Nephron progenitor cell (in vitro differentiated cells): ENCODE measurements at regions not wholly inside any gene's neighbourhood (a gene's known extent, or its start where the extent isn't known, plus 50 kb on each side); places are given as distances from the start of the nearest gene placed in this dataset.
"Not testable (repeated sequence)": the region's sequence is repeated elsewhere in the genome, so short reads cannot be mapped to it uniquely, and the experiment has no call there.

Source experiments
- DNase-seq: peaks from one replicate; pipeline ENCODE4 v3.0.0; 2021
- H3K27ac Mint-ChIP-seq: 2 replicates; pipeline ENCODE4 v1.8.0; 2021; ENCODE audit warnings: mild to moderate bottlenecking, moderate library complexity, mixed read lengths
- H3K27me3 Mint-ChIP-seq: 2 replicates; pipeline ENCODE4 v1.8.0; 2021; ENCODE audit warnings: mild to moderate bottlenecking, low read depth, mixed read lengths; ENCODE audit not compliant: poor library complexity
- H3K36me3 Mint-ChIP-seq: 2 replicates; pipeline ENCODE4 v1.8.0; 2021; ENCODE audit warnings: low read depth, mixed read lengths
- H3K4me1 Mint-ChIP-seq: 2 replicates; pipeline ENCODE4 v1.8.0; 2021; ENCODE audit warnings: mixed read lengths
- H3K4me3 Mint-ChIP-seq: 2 replicates; pipeline ENCODE4 v1.8.0; 2021; ENCODE audit warnings: mild to moderate bottlenecking, moderate library complexity, mixed read lengths
- H3K9me3 Mint-ChIP-seq: 2 replicates; pipeline ENCODE4 v1.8.0; 2021; ENCODE audit warnings: mild to moderate bottlenecking, moderate library complexity, mixed read lengths
- TF ChIP-seq, protein P1 (sequence below): fragments of 200-600 bp; sonication (generic); IDR thresholded peaks from 2 replicates; pipeline ENCODE4 v1.5.0; 2021; ENCODE audit warnings: antibody characterized with exemption

DNA sequence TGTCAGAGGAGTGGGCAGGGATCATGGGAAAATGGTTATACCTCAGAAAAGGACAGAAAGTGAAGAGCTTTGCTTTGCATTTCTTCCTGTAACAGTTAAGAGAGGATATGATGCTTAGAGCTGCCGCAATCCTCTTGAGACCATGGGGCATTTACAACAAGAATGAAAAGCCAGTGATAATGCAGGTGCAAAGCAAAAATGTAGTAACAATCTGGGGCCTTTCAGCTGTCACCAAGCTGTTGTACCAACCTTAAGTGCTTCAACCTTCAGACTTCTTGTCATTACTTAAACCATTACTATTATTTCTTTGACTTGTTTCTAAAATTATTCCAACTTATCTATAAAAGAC, 1337.6 kb downstream of the RPIA start:
- H3K36me3 Mint-ChIP-seq, H3K4me1 Mint-ChIP-seq, H3K4me3 Mint-ChIP-seq, H3K27ac Mint-ChIP-seq, DNase-seq, H3K27me3 Mint-ChIP-seq: not testable (repeated sequence)
- peaks cover 36% of the 10 kb centered on the region for H3K9me3 Mint-ChIP-seq

DNA sequence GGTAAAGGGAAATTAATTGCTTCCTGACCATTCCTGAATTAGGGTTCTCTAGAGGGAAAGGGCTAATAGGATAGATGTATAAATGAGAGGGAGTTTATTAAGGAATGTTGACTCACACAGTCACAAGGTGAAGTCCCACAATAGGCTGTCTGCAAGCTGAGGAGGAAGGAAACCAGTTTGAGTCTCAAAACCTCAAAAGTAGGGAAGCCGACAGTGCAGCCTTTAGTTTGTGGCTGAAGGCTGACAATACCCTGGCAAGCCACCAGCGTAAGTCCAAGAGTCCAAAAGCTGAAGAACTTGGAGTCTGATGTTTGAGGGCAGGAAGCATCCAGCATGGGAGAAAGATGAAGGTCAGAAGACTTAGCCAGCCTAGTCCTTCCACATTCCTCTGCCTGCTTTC, 1340.8 kb downstream of the RPIA start:
- not testable (repeated sequence) for H3K4me1 Mint-ChIP-seq, H3K27ac Mint-ChIP-seq, DNase-seq

DNA sequence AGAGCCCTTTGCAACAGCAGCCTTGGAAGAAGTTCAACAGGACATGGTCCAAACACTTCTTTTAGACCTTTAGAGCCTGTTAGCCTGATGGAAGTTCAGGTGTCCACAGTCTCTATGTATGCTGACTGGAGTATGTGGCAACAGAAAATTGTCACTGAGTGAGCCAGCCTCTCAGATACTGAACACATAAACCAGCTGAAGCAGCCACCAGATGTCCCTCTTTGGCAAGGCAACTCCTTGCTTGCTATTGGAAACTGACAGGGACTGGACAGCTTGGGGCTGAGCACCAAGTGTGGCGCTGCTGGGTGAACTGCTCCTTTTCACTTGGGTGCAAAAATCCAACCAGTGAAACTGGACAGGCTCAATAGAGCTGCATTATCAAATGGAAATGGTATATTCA, 1344.9 kb downstream of the RPIA start:
- H3K27me3 Mint-ChIP-seq, DNase-seq, H3K4me3 Mint-ChIP-seq, H3K27ac Mint-ChIP-seq, H3K36me3 Mint-ChIP-seq, H3K4me1 Mint-ChIP-seq: not testable (repeated sequence)
- H3K9me3 Mint-ChIP-seq = peaks cover 33% of the 10 kb centered on the region

More for the DNA sequence above, 1340.8 kb downstream of the RPIA start:
- H3K27me3 Mint-ChIP-seq, H3K36me3 Mint-ChIP-seq, H3K4me3 Mint-ChIP-seq: not testable (repeated sequence)
- peaks cover 30% of the 10 kb centered on the region for H3K9me3 Mint-ChIP-seq

DNA sequence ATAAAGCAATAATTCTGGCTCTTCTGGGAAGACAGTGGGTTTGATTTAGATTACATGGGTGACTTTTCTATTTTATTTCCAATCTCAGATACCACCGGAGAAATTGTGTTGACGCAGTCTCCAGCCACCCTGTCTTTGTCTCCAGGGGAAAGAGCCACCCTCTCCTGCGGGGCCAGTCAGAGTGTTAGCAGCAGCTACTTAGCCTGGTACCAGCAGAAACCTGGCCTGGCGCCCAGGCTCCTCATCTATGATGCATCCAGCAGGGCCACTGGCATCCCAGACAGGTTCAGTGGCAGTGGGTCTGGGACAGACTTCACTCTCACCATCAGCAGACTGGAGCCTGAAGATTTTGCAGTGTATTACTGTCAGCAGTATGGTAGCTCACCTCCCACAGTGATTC, 1347.6 kb downstream of the RPIA start:
- not testable (repeated sequence) for DNase-seq, H3K36me3 Mint-ChIP-seq, H3K4me1 Mint-ChIP-seq, H3K27me3 Mint-ChIP-seq, H3K27ac Mint-ChIP-seq, H3K4me3 Mint-ChIP-seq
- H3K9me3 Mint-ChIP-seq = peaks cover 28% of the 10 kb centered on the region

DNA sequence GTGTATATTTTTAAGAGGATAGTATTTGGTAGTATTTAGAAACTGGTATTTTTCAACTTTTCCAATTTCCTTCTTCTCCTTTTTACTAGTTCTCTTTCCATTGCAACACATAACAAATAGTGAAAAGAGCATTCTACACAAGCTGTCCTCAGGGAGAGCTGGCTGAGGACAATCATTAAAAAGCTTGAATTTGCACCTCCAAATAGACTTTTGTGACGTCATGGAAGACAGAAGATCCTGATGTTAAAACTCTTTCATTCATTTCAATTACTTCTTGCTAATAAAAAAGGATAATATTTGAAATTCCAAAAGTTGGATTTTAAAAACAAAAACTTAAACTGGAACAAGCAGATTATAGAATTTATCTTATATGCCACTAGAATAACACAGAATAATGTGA, 1356.3 kb downstream of the RPIA start:
- DNase-seq, H3K27me3 Mint-ChIP-seq, H3K4me3 Mint-ChIP-seq, H3K4me1 Mint-ChIP-seq, H3K36me3 Mint-ChIP-seq, H3K27ac Mint-ChIP-seq: not testable (repeated sequence)
- peaks cover 39% of the 10 kb centered on the region for H3K9me3 Mint-ChIP-seq

DNA sequence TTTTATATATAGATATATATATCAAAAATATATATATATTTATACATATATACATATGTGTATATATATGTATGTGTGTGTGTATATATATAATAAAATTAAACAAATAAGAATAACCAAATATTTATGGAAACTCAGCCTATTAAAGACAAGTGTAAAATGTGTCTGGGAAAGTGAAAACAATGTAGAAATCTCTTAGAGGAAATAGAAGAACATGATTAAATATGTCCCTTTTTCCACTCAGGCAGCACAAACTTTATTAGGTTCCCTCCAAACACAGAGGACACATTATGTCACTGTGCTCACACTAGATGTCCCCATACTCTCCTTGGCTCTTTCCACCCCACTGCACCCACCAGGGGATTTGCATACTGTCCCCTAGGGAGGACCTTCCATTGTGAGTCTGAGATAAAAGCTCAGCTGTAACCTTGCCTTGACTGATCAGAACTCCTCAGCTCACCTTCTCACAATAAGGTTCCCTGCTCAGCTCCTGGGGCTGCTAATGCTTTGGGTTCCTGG, 1360.7 kb downstream of the RPIA start:
- DNase-seq, H3K27me3 Mint-ChIP-seq, H3K4me3 Mint-ChIP-seq, H3K36me3 Mint-ChIP-seq, H3K4me1 Mint-ChIP-seq, H3K27ac Mint-ChIP-seq: not testable (repeated sequence)
- H3K9me3 Mint-ChIP-seq = peaks cover 27% of the 10 kb centered on the region

DNA sequence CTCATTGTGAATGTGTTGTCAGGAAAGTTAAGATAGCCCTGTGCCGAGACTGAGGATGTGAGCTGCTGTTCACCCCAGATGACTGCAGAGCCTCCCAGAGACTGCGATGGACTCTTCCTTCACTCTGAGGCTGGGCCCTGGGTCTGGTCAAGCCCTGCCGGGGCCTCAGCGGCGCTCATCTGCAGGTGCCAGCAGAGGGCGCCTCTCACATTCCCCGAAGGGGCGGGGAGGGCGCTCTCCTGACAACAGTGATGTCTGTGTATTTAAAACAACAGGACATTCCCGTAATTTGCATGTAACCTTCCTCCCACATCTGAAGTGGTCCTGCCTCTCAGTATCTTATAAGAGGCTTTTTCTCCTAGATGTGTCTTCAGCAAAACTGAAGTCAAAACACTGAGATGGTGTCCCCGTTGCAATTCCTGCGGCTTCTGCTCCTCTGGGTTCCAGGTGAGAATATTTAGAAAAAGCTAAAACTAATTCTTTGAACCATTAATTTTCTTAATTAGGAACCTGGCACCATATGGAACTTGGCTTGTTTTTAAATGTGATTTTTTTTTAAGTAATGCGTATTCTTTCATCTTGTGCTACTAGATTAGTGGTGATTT, 1377.9 kb downstream of the RPIA start:
- Mint-ChIP-seq H3K36me3 (no peaks in the 10 kb centered on the region), H3K27ac (no peak overlapping the region), H3K4me1 (no peaks in the 10 kb centered on the region), H3K27me3 (peaks cover 2% of the 10 kb centered on the region), H3K9me3 (peaks cover 70% of the 10 kb centered on the region), H3K4me3 (no peak overlapping the region)
- TF ChIP-seq, protein P1, sequence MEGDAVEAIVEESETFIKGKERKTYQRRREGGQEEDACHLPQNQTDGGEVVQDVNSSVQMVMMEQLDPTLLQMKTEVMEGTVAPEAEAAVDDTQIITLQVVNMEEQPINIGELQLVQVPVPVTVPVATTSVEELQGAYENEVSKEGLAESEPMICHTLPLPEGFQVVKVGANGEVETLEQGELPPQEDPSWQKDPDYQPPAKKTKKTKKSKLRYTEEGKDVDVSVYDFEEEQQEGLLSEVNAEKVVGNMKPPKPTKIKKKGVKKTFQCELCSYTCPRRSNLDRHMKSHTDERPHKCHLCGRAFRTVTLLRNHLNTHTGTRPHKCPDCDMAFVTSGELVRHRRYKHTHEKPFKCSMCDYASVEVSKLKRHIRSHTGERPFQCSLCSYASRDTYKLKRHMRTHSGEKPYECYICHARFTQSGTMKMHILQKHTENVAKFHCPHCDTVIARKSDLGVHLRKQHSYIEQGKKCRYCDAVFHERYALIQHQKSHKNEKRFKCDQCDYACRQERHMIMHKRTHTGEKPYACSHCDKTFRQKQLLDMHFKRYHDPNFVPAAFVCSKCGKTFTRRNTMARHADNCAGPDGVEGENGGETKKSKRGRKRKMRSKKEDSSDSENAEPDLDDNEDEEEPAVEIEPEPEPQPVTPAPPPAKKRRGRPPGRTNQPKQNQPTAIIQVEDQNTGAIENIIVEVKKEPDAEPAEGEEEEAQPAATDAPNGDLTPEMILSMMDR = peak; percentile 28
- DNase-seq = peak; percentile 57

DNA sequence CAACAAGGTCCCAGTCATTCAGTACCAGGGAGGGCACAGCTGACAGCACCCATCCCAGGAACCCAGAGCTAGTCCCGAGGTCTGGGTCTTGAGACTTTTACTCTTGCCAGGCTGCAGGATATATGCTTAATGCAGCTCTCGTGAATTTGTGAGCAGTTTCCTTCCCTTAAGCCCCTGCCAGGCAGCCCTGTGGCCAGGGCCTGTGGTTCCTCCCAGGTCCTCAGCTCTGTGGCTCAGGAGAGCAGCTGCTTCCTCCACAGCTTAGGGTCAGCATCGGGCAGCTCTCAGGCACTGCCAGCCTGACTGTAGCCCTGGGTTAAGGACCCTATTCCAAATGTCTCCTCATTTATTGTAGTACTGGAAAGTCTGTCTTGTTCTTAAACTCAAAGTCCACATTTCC, 1384.8 kb downstream of the RPIA start:
- no peaks in the 10 kb centered on the region for H3K36me3 Mint-ChIP-seq
- TF ChIP-seq, protein P1 = no peak
- peaks cover 69% of the 10 kb centered on the region for H3K9me3 Mint-ChIP-seq
- no peak overlapping the region for H3K4me3 Mint-ChIP-seq
- H3K4me1 Mint-ChIP-seq = no peaks in the 10 kb centered on the region
- no peak overlapping the region for H3K27ac Mint-ChIP-seq
- DNase-seq = no peak
- H3K27me3 Mint-ChIP-seq = peaks cover 3% of the 10 kb centered on the region

DNA sequence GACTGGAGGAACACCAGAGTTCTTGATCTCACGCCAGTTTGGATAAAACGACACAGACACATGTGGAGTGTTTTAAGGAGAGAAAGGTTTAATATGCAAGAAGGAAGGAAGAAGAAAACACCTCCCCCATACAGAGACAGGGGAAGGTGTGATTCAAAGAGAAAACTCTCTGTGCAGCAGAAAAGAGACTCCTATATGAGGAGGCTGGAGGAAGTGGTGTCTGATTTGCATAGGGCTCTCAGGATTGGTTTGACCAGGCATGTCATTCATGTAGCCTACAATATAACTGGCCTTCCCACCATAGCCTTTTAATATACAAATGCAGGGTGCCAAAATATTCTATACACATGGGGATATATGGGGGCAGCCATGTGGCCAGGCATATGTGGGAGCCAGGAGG, 1386.5 kb downstream of the RPIA start:
- H3K4me1 Mint-ChIP-seq = no peaks in the 10 kb centered on the region
- peaks cover 3% of the 10 kb centered on the region for H3K27me3 Mint-ChIP-seq
- H3K27ac Mint-ChIP-seq = no peak overlapping the region
- no peak for DNase-seq
- no peaks in the 10 kb centered on the region for H3K36me3 Mint-ChIP-seq
- H3K9me3 Mint-ChIP-seq = peaks cover 61% of the 10 kb centered on the region
- H3K4me3 Mint-ChIP-seq = no peak overlapping the region
- TF ChIP-seq, protein P1 = no peak
